ENCODE measurements at regions not wholly inside any gene's neighbourhood (a gene's known extent, or its start where the extent isn't known, plus 50 kb on each side); places are given as distances from the start of the nearest gene placed in this dataset.

GRCh38 chr1:47515164-47515789 lies 77.4 kb downstream of the FOXD2 start:
- TF ChIP-seq GATA3 (IDR thresholded peaks at IDR 0.05; ENCODE audit: low read depth, low read length) (no peak), GATA2 (IDR thresholded peaks at IDR 0.05; ENCODE audit: low read depth, low read length) (no peak)

- TF ChIP-seq GATA3 (IDR thresholded peaks at IDR 0.05; ENCODE audit: low read depth, low read length) (no peak), GATA2 (IDR thresholded peaks at IDR 0.05; ENCODE audit: low read depth, low read length) (no peak)
Observed at GRCh38 chr1:47517946-47518345, 80.1 kb downstream of the FOXD2 start.

GRCh38 chr1:47519491-47519890 lies 81.6 kb downstream of the FOXD2 start:
- no peak for TF ChIP-seq GATA2 (IDR thresholded peaks at IDR 0.05; ENCODE audit: low read depth, low read length)
- TF ChIP-seq GATA3 (IDR thresholded peaks at IDR 0.05; ENCODE audit: low read depth, low read length), result no peak

GRCh38 chr1:47519971-47520370 lies 82.1 kb downstream of the FOXD2 start:
- TF ChIP-seq GATA2 (IDR thresholded peaks at IDR 0.05; ENCODE audit: low read depth, low read length), result no peak
- TF ChIP-seq GATA3 (IDR thresholded peaks at IDR 0.05; ENCODE audit: low read depth, low read length), result no peak

GRCh38 chr1:47521034-47521881 lies 83.4 kb downstream of the FOXD2 start:
- no peak for TF ChIP-seq GATA3 (IDR thresholded peaks at IDR 0.05; ENCODE audit: low read depth, low read length)

- TF ChIP-seq GATA2 (IDR thresholded peaks at IDR 0.05; ENCODE audit: low read depth, low read length) (no peak), GATA3 (IDR thresholded peaks at IDR 0.05; ENCODE audit: low read depth, low read length) (no peak)
Observed at GRCh38 chr1:47522935-47523834, 85.3 kb downstream of the FOXD2 start.

GRCh38 chr1:47523835-47524215 lies 86.0 kb downstream of the FOXD2 start:
- TF ChIP-seq GATA2 (IDR thresholded peaks at IDR 0.05; ENCODE audit: low read depth, low read length) (no peak), GATA3 (IDR thresholded peaks at IDR 0.05; ENCODE audit: low read depth, low read length) (no peak)

GRCh38 chr1:47524272-47524671 lies 86.4 kb downstream of the FOXD2 start:
- TF ChIP-seq GATA2 (IDR thresholded peaks at IDR 0.05; ENCODE audit: low read depth, low read length) (no peak), GATA3 (IDR thresholded peaks at IDR 0.05; ENCODE audit: low read depth, low read length) (no peak)

- no peak for TF ChIP-seq GATA3 (IDR thresholded peaks at IDR 0.05; ENCODE audit: low read depth, low read length)
- TF ChIP-seq GATA2 (IDR thresholded peaks at IDR 0.05; ENCODE audit: low read depth, low read length), result no peak
Observed at GRCh38 chr1:47527653-47528272, 89.9 kb downstream of the FOXD2 start.

GRCh38 chr1:47529520-47530098 lies 91.8 kb downstream of the FOXD2 start:
- TF ChIP-seq GATA3 (IDR thresholded peaks at IDR 0.05; ENCODE audit: low read depth, low read length) (no peak), GATA2 (IDR thresholded peaks at IDR 0.05; ENCODE audit: low read depth, low read length) (no peak)

- TF ChIP-seq GATA3 (IDR thresholded peaks at IDR 0.05; ENCODE audit: low read depth, low read length) (no peak; the same call in 1 of the 2 replicates), GATA2 (IDR thresholded peaks at IDR 0.05; ENCODE audit: low read depth, low read length) (peak; percentile 97)
Observed at GRCh38 chr1:47532921-47533792, 95.3 kb downstream of the FOXD2 start.

GRCh38 chr1:47533793-47534328 lies 96.0 kb downstream of the FOXD2 start:
- TF ChIP-seq GATA3 (IDR thresholded peaks at IDR 0.05; ENCODE audit: low read depth, low read length) (no peak), GATA2 (IDR thresholded peaks at IDR 0.05; ENCODE audit: low read depth, low read length) (no peak)

Data from SH-SY5Y (cell line).